ENCODE measurements at regions not wholly inside any gene's neighbourhood (a gene's known extent, or its start where the extent isn't known, plus 50 kb on each side); places are given as distances from the start of the nearest gene placed in this dataset.
A peak's percentile ranks its signal among the peaks of the same experiment; 100 is the strongest.
"Not testable (repeated sequence)": the region's sequence is repeated elsewhere in the genome, so short reads cannot be mapped to it uniquely, and the experiment has no call there.

DNA sequence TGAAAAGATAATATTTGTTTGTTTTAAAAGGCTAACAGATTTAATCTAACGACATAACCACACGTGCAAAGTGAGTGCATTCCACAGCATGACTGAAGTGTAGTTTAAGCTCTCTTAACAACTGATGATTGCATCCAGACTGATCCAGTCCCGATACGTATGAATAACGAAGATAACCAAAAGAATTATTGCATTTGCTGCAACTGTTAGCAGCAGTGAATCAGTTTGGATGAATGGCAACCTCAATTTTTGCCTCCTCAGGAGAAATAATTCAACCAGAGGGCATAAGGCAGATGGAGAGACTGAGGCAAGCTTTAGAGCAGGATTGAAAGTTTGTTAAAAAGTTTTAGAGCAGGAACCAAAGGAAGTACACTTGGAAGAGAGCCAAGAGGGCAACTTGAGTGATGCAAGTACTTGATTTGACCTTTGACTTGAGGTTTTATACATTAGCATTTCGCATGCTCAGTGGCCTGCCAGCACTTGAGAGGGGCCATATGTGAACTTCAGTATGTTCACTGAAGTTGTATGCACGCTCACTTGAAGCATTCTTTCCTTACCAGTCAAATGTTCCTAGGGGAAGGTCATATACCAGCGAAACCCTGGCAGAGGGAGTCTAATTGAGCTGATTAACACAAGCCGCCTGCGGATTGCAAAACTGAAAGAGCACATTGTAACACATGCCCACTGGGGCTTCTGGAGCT, 835.0 kb upstream of the PCDH20 start:
- DNase-seq (ENCODE audit: low spot score), result peak; percentile 41

DNA sequence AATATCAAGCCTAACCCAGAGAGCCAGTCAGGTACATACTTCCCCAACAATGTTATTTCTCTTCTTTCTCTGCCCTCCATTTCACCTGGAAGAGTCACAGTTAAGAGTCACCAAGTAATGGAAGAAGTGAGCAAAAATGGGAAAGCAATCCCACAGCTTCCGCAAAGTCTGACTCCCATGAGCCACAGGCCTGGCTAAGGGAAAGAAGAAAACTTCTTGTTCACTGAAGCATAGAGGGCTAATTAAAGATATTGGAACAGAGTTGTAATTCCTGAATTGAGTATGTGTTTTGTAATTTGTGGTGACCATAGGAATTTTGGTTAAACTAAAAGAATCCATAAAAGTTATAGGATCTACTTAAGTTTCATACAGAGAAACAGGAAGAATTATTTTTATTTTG, 830.9 kb upstream of the PCDH20 start:
- DNase-seq (ENCODE audit: low spot score), result no peak

DNA sequence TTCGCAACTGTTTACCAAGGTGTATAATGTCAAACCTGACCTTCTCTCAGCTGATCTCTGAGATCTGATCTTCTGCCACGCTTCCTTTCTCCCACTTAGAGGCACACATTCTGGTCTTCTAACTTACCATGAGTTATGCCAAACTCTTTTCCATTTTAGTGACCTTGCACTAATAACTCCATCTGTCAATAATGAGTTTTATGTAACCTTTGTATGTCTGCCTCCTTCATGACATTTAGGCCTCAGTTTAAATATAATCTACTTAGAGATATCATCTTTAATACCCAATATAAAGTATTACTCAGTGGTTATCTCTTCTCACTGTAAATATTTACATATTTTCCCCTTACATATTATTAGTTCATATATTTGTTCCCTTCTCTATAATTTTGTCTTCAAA, 827.5 kb upstream of the PCDH20 start:
- no peak for DNase-seq (ENCODE audit: low spot score)

DNA sequence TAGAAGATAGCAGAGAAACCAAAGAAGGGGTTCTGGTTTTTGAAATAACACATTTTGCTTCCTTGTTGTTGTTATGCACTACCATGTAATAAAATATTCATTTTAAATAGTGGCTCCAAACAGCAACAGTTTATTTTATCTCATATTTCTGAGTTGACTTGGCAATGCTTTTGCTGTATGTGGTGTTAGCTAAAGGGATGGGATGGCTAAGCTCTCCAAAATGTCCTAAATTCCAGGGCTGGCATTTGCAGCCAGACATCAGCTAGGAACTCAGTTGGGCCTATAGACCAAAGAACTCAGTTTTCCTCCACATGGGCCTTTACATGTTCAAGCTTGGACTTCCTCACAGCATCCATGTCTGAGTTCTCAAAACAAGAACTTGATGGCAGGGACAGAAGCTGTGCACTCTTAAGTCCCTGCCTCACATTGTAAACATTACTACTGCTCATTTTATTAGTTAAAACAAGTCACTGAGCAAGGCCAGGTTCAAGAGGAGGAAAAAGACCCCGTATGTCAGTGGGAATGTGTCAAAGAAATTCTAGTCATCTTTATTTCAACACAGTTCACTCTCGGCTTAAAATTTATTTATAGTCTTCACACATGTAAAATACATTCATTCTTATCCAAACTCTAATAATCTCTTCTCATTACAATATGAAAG, 819.3 kb upstream of the PCDH20 start:
- no peak for DNase-seq (ENCODE audit: low spot score)

DNA sequence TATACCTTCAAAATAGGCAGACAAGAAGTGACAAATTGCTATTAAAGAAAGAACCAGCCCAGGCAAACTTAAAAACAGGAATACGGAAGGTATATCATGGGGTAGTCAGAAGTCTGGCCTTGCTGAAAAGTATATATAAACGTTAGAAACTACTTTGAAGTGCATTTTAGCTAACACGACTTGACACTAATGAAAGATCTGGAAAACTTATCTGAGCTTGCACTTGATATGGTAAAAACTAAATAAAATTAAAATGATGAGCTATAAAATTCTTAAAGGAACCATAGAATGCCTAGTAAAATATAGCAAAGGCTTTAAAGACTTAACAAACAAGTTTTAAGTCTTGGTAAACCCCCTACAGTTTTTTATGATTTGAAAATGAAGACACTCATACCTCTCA, 795.3 kb upstream of the PCDH20 start:
- peak; percentile 78 for DNase-seq (ENCODE audit: low spot score)

DNA sequence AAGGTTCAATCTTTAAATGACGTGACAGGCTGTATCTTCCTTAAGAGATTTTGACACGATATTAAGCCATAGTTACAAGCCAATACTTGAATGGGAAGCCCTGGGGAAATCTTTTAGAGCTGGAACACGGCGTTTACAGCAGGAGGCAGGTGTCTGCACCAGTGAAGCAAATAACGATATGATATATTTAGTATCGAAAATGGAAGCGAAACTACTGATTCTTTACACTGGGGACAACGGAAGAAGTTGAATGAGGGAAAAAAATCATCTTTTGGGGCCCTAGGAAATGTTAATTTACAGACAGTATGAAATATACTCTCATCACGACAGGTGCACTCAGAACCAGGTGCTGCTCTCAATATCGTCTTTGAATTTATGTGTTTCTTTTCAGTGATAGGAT, 793.9 kb upstream of the PCDH20 start:
- no peak for DNase-seq (ENCODE audit: low spot score)

DNA sequence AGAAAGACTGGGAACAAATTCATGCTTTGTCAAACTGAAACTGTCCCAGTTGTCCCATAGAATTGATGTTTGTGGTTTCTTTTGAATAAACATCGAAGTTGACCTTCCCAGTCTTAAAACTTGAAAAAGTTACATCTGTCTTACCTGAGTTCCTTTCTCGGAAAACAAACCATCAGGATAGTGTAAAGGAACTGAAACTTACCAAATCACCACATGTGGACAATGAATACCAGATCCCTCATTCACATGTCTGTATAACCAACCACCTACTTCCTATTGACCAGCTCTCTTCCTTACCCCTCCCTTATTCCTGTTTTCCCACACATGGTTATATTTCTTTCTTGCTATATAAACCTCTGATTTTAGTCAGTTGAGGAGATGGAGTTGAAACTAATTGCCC, 791.7 kb upstream of the PCDH20 start:
- DNase-seq (ENCODE audit: low spot score), result no peak

DNA sequence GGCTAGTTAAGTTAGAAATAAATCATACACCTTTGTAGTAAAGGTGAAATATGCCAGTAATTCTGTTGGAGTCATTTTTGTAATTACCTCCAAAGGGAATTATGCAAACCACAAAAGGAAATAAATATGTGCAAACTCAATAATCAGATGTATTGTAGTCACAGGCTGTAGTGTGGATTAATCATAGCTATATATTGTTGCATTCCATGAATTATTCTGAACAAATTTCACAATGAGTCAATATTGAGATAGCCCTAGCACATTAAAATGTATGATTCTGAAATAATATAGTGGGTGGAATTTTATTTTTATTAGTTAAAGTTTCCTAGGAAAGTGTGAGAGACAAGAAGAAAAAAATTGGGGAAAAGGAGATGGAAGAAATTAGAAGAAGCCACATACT, 790.5 kb upstream of the PCDH20 start:
- no peak for DNase-seq (ENCODE audit: low spot score)

DNA sequence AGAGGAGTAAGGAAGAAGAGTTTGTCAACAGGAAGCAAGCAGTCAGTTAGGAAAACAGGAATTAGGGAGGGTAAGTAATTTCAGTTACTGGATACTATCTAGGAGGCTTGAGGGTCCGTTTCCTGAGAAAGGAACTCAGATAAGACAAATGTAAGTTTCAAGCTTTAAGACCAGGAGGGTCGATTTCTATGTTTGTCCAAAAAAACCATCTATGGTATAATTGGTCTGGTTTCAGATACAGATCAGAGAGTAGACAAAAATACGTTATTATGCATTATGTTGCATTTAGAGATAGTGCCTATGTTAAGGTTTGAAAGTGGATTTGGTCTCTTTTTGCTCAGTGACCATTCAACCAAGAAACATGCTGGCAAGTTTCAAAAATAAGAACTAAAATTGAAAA, 789.6 kb upstream of the PCDH20 start:
- DNase-seq (ENCODE audit: low spot score), result no peak

DNA sequence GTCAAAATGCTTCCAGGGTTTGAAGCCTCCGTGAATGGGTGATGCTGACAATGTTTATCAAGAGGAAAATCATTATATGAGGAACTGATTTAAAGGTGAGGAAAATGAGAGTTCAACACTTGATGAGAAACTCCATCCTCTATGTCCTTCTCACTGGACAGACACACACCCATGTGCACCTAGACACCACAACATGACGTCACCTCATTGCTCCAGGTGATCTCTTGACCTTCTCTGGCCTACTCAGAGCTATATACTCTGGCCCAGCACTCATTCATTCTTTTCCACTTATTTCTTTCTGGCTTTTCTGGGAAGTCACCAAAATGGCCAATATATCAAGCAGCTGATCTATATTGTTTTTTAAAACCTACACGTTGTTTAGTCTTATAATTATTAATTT, 778.7 kb upstream of the PCDH20 start:
- DNase-seq (ENCODE audit: low spot score), result no peak

DNA sequence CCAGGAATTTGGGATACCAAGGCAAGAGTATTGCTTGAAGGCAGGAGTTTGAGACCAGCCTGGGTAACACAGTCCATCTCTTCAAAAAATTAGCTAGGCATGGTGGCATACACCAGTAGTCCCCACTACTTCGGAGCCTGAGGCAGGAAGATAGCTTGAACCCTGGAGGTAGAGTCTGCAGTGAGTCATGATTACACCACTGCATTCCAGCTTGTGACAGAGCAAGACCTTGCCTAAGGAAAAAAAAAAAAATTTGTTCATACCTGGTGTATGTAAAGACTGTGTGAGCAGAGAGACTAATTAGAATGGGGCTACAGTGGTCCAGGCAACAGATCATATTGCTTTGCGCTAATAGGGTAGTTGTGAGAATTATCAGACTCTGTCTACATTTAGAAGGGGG, 778.3 kb upstream of the PCDH20 start:
- DNase-seq (ENCODE audit: low spot score), result no peak

DNA sequence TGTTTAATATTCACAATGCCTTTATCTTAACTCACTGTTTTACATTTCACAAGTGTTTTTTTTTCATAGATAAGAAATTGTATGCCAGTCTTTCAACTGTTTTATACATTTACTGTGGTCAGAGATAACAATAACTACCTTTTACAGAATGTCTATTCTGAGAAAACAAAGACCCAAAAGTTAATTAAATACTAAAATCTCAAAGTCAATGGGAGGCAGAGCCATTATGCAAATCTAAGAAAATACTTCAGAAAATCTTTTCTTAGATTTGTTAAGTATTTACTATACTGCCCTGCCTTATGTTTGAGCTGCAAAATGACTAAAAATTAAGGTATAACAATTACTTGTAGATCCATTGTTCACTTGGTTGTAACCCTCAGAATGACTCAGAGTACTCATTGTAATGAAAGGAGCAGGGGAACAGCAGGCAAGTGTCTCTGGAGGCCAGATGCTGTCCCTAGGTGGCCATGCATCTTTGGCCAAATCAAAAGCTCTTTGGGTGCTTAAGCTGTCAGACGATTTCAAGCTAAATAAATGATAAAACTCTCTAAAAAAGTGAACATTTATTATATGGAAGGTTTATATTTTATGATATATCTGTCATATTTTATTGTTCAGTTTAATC, 770.1 kb upstream of the PCDH20 start:
- DNase-seq (ENCODE audit: low spot score), result no peak

DNA sequence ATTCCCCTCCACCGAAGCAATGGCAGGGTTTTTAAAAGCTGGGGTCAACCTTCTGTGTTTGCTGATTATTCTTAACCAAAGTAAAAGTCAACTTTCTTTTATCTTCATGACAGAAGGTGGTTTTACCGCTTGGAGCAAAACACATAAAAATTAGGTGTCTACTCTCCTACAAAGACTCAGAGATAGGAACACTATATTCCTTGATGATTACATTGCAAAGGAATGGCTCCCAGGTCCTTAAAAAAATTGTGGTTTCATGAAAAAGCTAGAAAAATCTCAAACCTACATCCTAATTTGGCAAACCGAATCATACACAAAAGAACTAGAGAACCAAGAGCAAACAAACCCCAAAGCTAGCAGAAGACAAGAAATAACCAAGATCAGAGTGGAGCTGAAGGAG, 760.4 kb upstream of the PCDH20 start:
- no peak for DNase-seq (ENCODE audit: low spot score)

DNA sequence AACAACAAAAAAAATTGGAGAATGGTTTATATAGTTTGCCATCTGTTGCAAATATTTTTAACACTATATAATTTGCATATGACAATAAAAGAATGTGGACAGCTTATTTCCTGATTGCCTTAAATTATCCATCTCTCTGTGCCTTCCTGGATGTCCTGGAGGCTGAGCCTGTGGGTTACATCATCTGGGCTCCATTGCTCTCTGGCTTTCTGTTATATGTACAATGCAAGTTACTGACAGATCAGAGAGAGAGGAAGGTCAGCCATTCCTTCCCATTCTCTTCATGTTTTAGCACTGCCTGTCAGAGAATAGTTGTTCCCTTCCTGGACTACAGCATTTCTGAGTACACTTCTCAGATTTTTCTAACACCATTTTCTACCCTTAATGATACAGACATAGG, 758.3 kb upstream of the PCDH20 start:
- DNase-seq (ENCODE audit: low spot score), result peak; percentile 2

DNA sequence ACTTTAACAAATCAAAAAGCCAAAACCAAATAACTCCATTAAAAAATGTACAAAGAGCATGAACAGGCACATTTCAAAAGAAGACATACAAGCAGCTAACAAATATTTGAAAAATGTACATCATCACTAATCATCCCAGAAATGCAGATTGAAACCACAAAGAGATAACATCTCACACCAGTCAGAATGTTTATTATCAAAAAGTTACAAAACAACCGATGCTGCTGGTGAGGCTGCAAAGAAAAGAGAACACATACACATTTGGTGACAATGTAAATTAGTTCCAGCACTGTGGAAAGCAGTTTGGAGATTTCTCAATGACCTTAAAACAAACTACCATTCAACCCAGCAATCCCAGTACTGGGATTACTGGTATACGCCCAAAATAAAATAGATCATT, 756.0 kb upstream of the PCDH20 start:
- DNase-seq (ENCODE audit: low spot score), result no peak

DNA sequence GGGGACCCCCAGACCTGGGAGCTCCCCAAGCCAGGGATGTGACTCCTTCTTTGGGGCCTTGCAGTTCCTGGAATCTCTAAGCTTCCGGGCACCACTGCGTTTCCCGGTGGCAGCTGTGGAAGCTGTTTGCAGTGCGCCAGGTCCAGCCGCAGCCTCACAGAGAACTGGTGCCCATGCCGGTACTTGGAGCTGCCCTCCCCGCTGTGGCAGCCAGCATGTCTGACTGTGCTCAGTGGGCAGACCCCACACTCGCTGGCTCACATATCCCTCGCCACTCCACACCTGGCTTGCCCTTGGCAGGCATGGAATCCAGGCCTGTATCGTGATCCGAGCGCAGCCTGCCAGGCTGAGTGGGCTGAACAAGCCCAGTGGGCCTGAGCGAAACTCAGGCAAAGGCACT, 753.2 kb upstream of the PCDH20 start:
- no peak for DNase-seq (ENCODE audit: low spot score)

DNA sequence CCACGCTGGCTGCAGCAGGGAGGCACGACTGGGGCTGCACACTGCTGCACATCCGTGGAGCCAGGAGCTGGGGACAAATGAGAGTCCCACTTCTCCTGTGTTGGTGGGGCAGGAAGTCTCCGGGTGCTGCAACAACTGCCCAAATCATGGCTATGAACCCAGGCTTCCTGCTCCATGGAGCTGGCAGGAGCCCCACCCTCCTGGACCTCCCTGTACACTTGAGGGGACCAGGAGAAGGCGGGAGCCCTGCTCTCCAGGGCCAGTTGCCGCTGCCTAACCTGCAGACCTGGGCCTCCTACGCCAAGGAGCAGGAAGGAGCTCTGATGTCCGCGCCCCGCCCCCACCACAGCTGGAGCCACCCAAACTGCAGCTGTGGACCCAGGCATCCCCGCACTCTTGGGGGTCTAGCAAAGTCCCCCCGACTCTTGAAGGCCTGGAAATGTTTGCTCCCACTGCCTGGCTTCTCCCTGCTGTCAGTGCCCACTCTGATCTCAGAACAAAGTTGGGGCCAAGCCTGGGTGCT, 752.1 kb upstream of the PCDH20 start:
- DNase-seq (ENCODE audit: low spot score), result no peak

DNA sequence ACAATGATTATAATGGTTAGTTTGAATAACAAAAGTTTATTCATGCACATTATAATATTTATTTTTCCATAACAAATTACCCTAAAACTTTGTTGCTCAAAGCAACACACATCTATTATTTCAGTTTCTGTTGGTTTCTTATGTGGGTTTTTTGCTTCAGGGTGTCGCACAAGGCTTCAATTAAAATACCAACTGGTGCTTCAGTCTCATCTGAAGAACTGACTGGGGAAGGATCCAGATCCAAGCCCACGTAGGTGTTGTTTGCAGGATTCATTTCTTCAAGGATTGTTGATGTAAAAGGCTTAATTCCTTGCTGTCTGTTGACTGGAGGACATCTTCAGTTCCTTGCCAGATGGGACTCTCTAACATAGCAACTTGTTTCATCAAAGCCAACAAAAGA, 747.2 kb upstream of the PCDH20 start:
- no peak for DNase-seq (ENCODE audit: low spot score)

DNA sequence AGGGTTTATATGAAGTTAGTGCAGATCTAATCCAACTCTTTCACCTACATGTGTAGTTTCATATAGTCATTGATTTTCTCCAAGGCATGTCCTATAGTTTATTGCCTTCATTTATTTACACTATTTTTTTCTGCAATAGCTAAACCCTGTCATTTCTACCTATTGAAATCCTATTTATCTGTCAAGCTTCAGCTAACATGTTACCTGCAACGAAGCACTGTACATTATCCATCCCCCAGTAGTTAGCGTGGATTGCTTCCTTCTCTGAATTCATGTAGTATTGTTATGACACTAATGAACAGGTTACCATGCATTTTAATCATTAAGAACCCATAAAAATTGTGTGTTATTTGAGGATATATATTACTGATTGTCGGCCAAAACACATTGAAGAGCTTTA, 742.9 kb upstream of the PCDH20 start:
- DNase-seq (ENCODE audit: low spot score), result no peak

DNA sequence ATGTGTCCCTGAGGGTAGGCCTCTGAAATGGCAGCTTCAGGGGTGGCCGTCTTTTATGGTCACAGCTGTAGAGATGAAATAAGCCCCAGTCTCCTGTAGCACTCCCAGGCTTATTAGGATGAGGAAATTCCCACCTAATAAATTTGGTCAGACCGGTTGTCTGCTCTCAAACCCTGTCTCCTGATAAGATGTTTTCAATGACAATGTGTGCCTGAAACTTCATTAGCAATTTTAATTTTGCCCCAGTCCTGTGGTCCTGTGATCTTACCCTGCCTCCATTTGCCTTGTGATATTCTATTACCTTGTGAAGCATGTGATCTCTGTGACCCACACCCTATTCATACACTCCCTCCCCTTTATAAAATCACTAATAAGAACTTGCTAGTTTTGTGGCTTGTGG, 736.1 kb upstream of the PCDH20 start:
- DNase-seq (ENCODE audit: low spot score), result not testable (repeated sequence)

DNA sequence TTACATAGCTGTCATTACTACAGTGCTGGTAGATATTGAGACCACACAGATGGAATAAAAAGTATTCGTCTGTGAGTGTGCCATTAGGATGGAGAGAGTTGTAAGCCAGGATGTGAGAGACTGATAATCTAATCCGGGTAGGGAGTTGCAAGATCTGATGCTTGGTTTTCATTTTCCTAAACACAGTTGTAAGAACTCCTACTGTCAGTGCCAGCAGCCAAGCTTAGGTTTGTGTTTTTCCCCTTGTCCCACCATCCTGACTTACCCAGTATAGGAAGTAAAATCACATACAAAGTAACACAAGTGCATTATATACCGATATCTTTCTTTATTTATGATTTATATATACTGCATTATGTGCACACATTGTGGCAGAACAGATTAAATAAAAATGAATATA, 726.4 kb upstream of the PCDH20 start:
- DNase-seq (ENCODE audit: low spot score), result no peak

DNA sequence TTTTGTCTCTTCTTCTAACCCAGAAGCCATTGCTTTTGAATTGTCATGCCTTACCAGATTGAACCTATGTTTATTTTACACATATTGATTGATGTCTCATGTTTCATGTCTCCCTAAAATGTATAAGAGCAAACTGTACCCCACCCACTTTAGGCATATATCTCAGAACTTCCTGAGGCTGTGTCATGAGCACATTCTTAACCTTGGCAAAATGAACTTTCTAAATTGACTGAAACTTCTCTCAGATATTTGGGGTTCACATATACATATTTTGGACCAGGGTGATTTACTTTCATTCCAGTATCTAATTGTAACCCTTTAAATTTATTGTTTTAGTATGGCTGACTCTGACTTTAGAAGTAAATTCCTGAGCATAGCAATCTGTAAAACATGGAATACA, 723.9 kb upstream of the PCDH20 start:
- no peak for DNase-seq (ENCODE audit: low spot score)

Measured in SK-N-DZ (cell line).